Osteoblast (primary cell): ENCODE measurements at regions not wholly inside any gene's neighbourhood (a gene's known extent, or its start where the extent isn't known, plus 50 kb on each side); places are given as distances from the start of the nearest gene placed in this dataset.

Experiments
- DNase-seq: peaks from one replicate; pipeline ENCODE4 v3.0.0; 2011; ENCODE audit warnings: low spot score, mixed read lengths; ENCODE audit not compliant: insufficient read length; ENCODE audit errors: missing footprints
- H2AFZ ChIP-seq: 2 replicates; pipeline ENCODE4 v1.6.0; 2011; ENCODE audit warnings: mild to moderate bottlenecking, low read length
- H3K27ac ChIP-seq: 2 replicates; pipeline ENCODE4 v1.5.1; 2011; ENCODE audit warnings: mild to moderate bottlenecking, low read depth, low read length, moderate library complexity
- H3K27me3 ChIP-seq: 2 replicates; pipeline ENCODE4 v1.6.0; 2012; ENCODE audit warnings: mild to moderate bottlenecking, control low read depth, inconsistent platforms, low read length, moderate library complexity; ENCODE audit not compliant: insufficient read depth
- H3K36me3 ChIP-seq: 2 replicates; pipeline ENCODE4 v1.5.1; 2011; ENCODE audit warnings: mild to moderate bottlenecking, low read length, control low read depth, moderate library complexity; ENCODE audit not compliant: insufficient read depth
- H3K4me1 ChIP-seq: 2 replicates; pipeline ENCODE4 v1.5.1; 2011; ENCODE audit warnings: mild to moderate bottlenecking, low read length, control low read depth, moderate library complexity; ENCODE audit not compliant: insufficient read depth
- H3K4me2 ChIP-seq: 2 replicates; pipeline ENCODE4 v1.6.0; 2011; ENCODE audit warnings: mild to moderate bottlenecking, low read length; ENCODE audit not compliant: insufficient read depth
- H3K4me3 ChIP-seq: fragments of 200-600 bp; sonication (generic); 3 replicates; pipeline ENCODE4 v1.5.1; 2012; ENCODE audit warnings: mild to moderate bottlenecking, low read length, inconsistent platforms; ENCODE audit not compliant: insufficient read depth
- H3K79me2 ChIP-seq: 2 replicates; pipeline ENCODE4 v1.6.0; 2012; ENCODE audit warnings: mild to moderate bottlenecking, low read length, control low read depth, inconsistent platforms; ENCODE audit not compliant: insufficient read depth
- H3K9me3 ChIP-seq: 2 replicates; pipeline ENCODE4 v1.5.1; 2011; ENCODE audit warnings: low read depth, low read length, control low read depth
- H4K20me1 ChIP-seq: 2 replicates; pipeline ENCODE4 v1.6.0; 2012; ENCODE audit warnings: mild to moderate bottlenecking, low read length, control low read depth; ENCODE audit not compliant: insufficient read depth
- TF ChIP-seq, protein P1 (sequence below): IDR thresholded peaks from 2 replicates; pipeline ENCODE4 v1.5.1; 2011; ENCODE audit warnings: mild to moderate bottlenecking, low read depth, low read length, moderate library complexity; ENCODE audit errors: extremely low read depth

DNA sequence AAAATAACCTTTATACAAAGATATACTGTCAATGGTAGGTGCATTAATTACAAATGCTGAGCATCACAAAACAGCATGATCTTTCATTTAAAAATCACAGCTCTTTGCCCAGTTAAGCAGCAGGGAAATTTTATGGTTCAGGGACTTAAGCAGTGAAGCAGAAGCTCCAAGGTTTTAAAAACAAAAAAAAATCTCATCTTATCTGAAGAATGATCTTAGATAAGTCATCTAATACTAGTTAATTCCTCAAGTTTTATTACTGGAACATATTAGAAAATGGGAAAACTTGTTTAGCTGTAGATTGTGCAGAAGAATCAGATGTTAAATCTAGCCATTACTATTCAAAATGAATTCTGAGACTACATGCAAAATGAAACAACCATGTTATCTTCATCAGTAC, 289.9 kb downstream of the GASK1B start:
- no peak overlapping the region for H3K4me2 ChIP-seq
- no peaks in the 10 kb centered on the region for H3K27me3 ChIP-seq
- H2AFZ ChIP-seq, result no peak overlapping the region
- TF ChIP-seq, protein P1, sequence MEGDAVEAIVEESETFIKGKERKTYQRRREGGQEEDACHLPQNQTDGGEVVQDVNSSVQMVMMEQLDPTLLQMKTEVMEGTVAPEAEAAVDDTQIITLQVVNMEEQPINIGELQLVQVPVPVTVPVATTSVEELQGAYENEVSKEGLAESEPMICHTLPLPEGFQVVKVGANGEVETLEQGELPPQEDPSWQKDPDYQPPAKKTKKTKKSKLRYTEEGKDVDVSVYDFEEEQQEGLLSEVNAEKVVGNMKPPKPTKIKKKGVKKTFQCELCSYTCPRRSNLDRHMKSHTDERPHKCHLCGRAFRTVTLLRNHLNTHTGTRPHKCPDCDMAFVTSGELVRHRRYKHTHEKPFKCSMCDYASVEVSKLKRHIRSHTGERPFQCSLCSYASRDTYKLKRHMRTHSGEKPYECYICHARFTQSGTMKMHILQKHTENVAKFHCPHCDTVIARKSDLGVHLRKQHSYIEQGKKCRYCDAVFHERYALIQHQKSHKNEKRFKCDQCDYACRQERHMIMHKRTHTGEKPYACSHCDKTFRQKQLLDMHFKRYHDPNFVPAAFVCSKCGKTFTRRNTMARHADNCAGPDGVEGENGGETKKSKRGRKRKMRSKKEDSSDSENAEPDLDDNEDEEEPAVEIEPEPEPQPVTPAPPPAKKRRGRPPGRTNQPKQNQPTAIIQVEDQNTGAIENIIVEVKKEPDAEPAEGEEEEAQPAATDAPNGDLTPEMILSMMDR, result no peak
- no peak overlapping the region for H3K27ac ChIP-seq
- H3K36me3 ChIP-seq, result no peaks in the 10 kb centered on the region
- no peaks in the 10 kb centered on the region for H4K20me1 ChIP-seq
- no peaks in the 10 kb centered on the region for H3K4me1 ChIP-seq
- no peaks in the 10 kb centered on the region for H3K9me3 ChIP-seq
- no peak for DNase-seq
- H3K4me3 ChIP-seq, result no peak overlapping the region
- H3K79me2 ChIP-seq, result no peaks in the 10 kb centered on the region

DNA sequence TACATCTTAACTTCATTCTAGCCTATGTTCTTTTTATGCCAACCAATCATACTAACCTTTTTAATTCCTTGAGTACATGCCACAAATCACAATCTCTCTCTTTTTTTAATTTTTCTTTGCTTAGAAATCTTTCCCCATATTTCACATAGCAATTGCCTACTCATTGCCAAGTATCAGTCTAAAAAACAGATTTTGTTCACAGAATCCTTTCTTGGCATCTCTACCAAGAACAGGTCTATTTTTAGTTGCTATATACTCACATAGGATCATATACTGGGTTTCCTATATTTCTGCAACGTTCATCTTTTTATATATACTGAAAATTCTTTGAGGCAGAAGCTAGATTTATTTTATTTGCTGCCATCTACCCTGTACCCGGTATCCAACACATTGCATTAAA, 292.1 kb downstream of the GASK1B start:
- TF ChIP-seq, protein P1, result no peak
- Histone ChIP-seq H2AFZ (no peak overlapping the region), H3K4me3 (no peak overlapping the region), H3K9me3 (no peaks in the 10 kb centered on the region), H3K79me2 (no peaks in the 10 kb centered on the region), H3K36me3 (no peaks in the 10 kb centered on the region), H3K27ac (no peak overlapping the region), H3K27me3 (no peaks in the 10 kb centered on the region), H3K4me1 (no peaks in the 10 kb centered on the region), H4K20me1 (no peaks in the 10 kb centered on the region), H3K4me2 (no peak overlapping the region)
- DNase-seq, result no peak

DNA sequence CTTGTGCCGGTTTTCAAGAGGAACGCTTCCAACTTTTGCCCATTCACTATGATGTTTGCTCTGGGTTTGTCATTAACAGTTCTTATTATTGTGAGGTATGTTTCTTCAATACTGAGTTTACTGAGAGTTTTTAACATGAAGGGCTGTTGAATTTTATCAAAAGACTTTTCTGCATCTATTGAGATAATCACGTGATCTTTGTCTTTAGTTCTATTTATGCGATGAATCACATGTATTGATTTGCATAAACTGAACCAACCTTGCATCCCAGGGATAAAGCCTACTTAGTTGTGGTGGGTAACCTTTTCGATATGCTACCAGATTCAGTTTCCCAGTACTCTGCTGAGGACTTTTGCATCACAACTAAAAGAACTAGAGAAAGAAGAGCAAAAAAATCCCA, 318.0 kb downstream of the GASK1B start:
- H3K27ac ChIP-seq, result no peak overlapping the region
- TF ChIP-seq, protein P1, result no peak
- no peak for DNase-seq
- no peaks in the 10 kb centered on the region for H4K20me1 ChIP-seq
- H3K36me3 ChIP-seq, result no peaks in the 10 kb centered on the region
- no peak overlapping the region for H3K4me2 ChIP-seq
- no peaks in the 10 kb centered on the region for H3K9me3 ChIP-seq
- H3K4me3 ChIP-seq, result no peak overlapping the region
- no peak overlapping the region for H2AFZ ChIP-seq
- H3K27me3 ChIP-seq, result no peaks in the 10 kb centered on the region
- H3K79me2 ChIP-seq, result no peaks in the 10 kb centered on the region
- H3K4me1 ChIP-seq, result no peaks in the 10 kb centered on the region

DNA sequence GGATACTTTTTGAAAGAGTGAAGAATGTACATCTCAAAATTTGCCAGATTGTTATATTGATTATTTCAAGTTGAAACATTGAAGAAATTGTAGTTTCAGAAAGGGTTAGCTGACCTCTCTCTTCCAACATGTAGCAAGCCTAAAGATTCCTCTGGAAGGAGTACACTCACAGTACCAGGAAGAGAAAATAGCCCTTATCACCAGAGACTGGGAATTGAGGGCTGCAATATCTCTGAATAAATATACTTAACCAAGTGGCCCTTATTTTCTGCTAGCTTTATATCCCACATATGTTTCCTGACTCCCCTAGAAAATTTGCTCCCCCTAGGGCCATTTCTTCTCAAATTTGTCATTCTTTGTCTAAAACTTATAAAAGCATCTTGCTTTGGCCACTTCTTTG, 332.2 kb downstream of the GASK1B start:
- H3K9me3 ChIP-seq, result no peaks in the 10 kb centered on the region
- H3K36me3 ChIP-seq, result no peaks in the 10 kb centered on the region
- no peak overlapping the region for H3K4me3 ChIP-seq
- H2AFZ ChIP-seq, result no peak overlapping the region
- H4K20me1 ChIP-seq, result no peaks in the 10 kb centered on the region
- no peaks in the 10 kb centered on the region for H3K27me3 ChIP-seq
- H3K4me2 ChIP-seq, result no peak overlapping the region
- TF ChIP-seq, protein P1, result no peak
- H3K4me1 ChIP-seq, result no peaks in the 10 kb centered on the region
- DNase-seq, result no peak
- no peaks in the 10 kb centered on the region for H3K79me2 ChIP-seq
- no peak overlapping the region for H3K27ac ChIP-seq
